H1 (cell line): ENCODE measurements at regions not wholly inside any gene's neighbourhood (a gene's known extent, or its start where the extent isn't known, plus 50 kb on each side); places are given as distances from the start of the nearest gene placed in this dataset.

Source experiments
- CBX8 ChIP-seq: fragments of 300-800, 300-1000 bp; sonication (generic); IDR thresholded peaks from 2 replicates; pipeline ENCODE4 v1.7.1; 2016; ENCODE audit warnings: low read depth, low read length, borderline replicate concordance
- EP300 ChIP-seq, 2 experiments: IDR thresholded peaks; 1 replicate in 1 of 2; 2 replicates in 1 of 2; pipeline ENCODE4 v1.6.1; 2011 to 2012; ENCODE audit warnings: low read depth in 2 of 2, low read length in 2 of 2, mild to moderate bottlenecking in 2 of 2, borderline replicate concordance in 1 of 2, inconsistent platforms in 1 of 2, moderate library complexity in 1 of 2
- GTF2F1 ChIP-seq: IDR thresholded peaks from 2 replicates; pipeline ENCODE4 v1.6.1; 2012; ENCODE audit warnings: low read depth, low read length, improper control_type of control experiment, borderline replicate concordance
- POLR2AphosphoS5 ChIP-seq: IDR thresholded peaks from 2 replicates; pipeline ENCODE4 v1.6.1; 2011; ENCODE audit warnings: low read depth, low read length
- RBBP5 ChIP-seq: IDR thresholded peaks from 2 replicates; pipeline ENCODE4 v1.7.1; 2012; ENCODE audit warnings: low read depth, mild to moderate bottlenecking, inconsistent platforms, low read length, moderate library complexity, borderline replicate concordance
- RXRA ChIP-seq: IDR thresholded peaks from 2 replicates; pipeline ENCODE4 v1.6.1; 2011; ENCODE audit warnings: low read depth, mild to moderate bottlenecking, low read length, moderate library complexity; ENCODE audit not compliant: insufficient read depth
- SIRT6 ChIP-seq: IDR thresholded peaks from one replicate; pipeline ENCODE4 v1.7.1; 2012; ENCODE audit warnings: low read length, inconsistent platforms
- SP2 ChIP-seq: IDR thresholded peaks from 2 replicates; pipeline ENCODE4 v1.6.1; 2012; ENCODE audit warnings: mild to moderate bottlenecking, low read length, inconsistent platforms
- TF ChIP-seq, protein P1 (sequence below): IDR thresholded peaks from 2 replicates; pipeline ENCODE4 v1.6.1; 2011; ENCODE audit warnings: low read length, improper control_type of control experiment

DNA sequence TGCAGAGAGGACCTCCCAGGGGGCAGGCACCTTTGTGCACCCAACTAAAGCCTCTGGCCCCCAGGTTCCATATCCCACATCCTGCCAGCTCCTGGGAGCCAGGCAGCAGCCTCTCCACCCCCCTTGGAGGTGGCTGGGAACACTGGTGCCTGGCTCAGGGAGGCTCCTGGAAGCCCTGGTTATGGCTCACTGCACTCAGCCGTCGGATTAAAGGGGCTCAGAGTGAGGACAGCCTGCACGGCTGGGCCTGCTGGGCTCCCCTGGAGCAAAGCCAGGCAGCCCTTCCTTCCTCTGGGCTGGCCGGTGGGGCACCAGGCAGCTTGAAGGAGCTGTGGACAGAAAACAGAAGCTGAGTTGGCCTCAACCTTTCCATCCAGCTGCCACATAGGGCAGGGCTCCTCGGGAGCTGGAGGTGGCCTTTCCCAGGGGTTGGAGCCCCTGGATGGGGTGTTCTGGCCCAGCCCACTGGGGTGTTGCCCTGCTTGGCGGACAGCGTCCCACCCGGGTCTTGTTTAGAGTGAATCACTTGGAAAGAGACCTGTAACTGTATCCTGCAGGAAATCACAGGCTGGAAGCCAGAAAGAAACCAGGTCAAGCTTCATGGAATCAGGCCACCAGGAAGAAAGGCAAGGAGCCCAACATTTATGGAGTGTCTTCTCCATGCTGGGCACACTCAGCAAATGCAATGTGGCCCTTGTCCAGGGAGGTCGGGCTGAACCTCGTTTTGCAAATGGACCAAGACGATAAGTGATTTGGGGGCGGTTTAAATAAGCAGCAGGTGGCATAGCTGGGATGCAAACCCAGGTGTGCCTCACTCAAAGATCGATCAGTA, 253.3 kb downstream of the SOX9 start (continued):
- no peak for TF ChIP-seq GTF2F1
- TF ChIP-seq, protein P1, sequence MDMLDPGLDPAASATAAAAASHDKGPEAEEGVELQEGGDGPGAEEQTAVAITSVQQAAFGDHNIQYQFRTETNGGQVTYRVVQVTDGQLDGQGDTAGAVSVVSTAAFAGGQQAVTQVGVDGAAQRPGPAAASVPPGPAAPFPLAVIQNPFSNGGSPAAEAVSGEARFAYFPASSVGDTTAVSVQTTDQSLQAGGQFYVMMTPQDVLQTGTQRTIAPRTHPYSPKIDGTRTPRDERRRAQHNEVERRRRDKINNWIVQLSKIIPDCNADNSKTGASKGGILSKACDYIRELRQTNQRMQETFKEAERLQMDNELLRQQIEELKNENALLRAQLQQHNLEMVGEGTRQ: no peak
- no peak for TF ChIP-seq EP300 (IDR thresholded peaks at IDR 0.05; ENCODE audit: borderline replicate concordance in 1 of 2, low read depth in 2 of 2, low read length in 2 of 2)
- no peak for TF ChIP-seq RBBP5
- no peak for TF ChIP-seq CBX8
- TF ChIP-seq RXRA: no peak
- no peak for TF ChIP-seq SP2
- TF ChIP-seq POLR2AphosphoS5: no peak
- no peak for TF ChIP-seq SIRT6
